RWPE2 (cell line): ENCODE measurements at regions not wholly inside any gene's neighbourhood (a gene's known extent, or its start where the extent isn't known, plus 50 kb on each side); places are given as distances from the start of the nearest gene placed in this dataset.
"Not testable (repeated sequence)": the region's sequence is repeated elsewhere in the genome, so short reads cannot be mapped to it uniquely, and the experiment has no call there.

Experiments
- ATAC-seq: fragments of 200-7000 bp; cut with Tn5 transposase; 3 replicates; pipeline ENCODE4 v1.9.1; 2021; ENCODE audit warnings: low read depth
- DNase-seq: peaks from one replicate; pipeline ENCODE4 v3.0.0-alpha.2; 2020; ENCODE audit warnings: low spot score
- H3K27ac ChIP-seq: fragments of 450-650 bp; 2 replicates; pipeline ENCODE4 v1.5.1; 2017; ENCODE audit warnings: mild to moderate bottlenecking; ENCODE audit not compliant: poor library complexity, severe bottlenecking
- H3K27me3 ChIP-seq: fragments of 250-450 bp; sonication (Bioruptor Pico); 2 replicates; pipeline ENCODE4 v1.5.1; 2021; ENCODE audit warnings: mild to moderate bottlenecking, moderate library complexity; ENCODE audit not compliant: insufficient read depth, poor library complexity, severe bottlenecking
- H3K36me3 ChIP-seq: fragments of 250-450 bp; sonication (Bioruptor Pico); 2 replicates; pipeline ENCODE4 v1.5.1; 2020; ENCODE audit warnings: low read depth, mild to moderate bottlenecking, moderate library complexity
- H3K4me1 ChIP-seq: fragments of 250-450 bp; sonication (Bioruptor Pico); 2 replicates; pipeline ENCODE4 v1.5.1; 2021; ENCODE audit warnings: mild to moderate bottlenecking, moderate library complexity; ENCODE audit not compliant: insufficient read depth, poor library complexity, severe bottlenecking
- H3K4me3 ChIP-seq: fragments of 250-450 bp; sonication (Bioruptor Pico); 2 replicates; pipeline ENCODE4 v1.5.1; 2021; ENCODE audit warnings: mild to moderate bottlenecking, moderate library complexity; ENCODE audit not compliant: severe bottlenecking
- H3K9me3 ChIP-seq: fragments of 250-450 bp; sonication (Bioruptor Pico); 2 replicates; pipeline ENCODE4 v1.5.1; 2021; ENCODE audit warnings: mild to moderate bottlenecking, moderate library complexity; ENCODE audit not compliant: severe bottlenecking
- CTCF ChIP-seq: fragments of 450-650 bp; IDR thresholded peaks from one replicate; pipeline ENCODE4 v1.5.1; 2017; ENCODE audit warnings: mild to moderate bottlenecking, moderate library complexity; ENCODE audit not compliant: poor library complexity, severe bottlenecking

GRCh38 chr1:232732344-232732910 is 72.8 kb upstream of the MAP10 start:
- Histone ChIP-seq H3K4me3 (no peak overlapping the region), H3K4me1 (no peaks in the 10 kb centered on the region)
- no peak for TF ChIP-seq CTCF

GRCh38 chr1:232737917-232738316 is 67.3 kb upstream of the MAP10 start:
- no peak overlapping the region for H3K27ac ChIP-seq
- H3K4me3 ChIP-seq, result no peak overlapping the region
- TF ChIP-seq CTCF, result no peak
- no peaks in the 10 kb centered on the region for H3K4me1 ChIP-seq
- ATAC-seq (no peak), DNase-seq (no peak)
- H3K36me3 ChIP-seq, result no peaks in the 10 kb centered on the region
- H3K27me3 ChIP-seq, result no peaks in the 10 kb centered on the region
- H3K9me3 ChIP-seq, result no peaks in the 10 kb centered on the region

More at GRCh38 chr1:232732344-232732910, 72.8 kb upstream of the MAP10 start:
- Histone ChIP-seq H3K9me3 (no peaks in the 10 kb centered on the region), H3K36me3 (no peaks in the 10 kb centered on the region), H3K27me3 (no peaks in the 10 kb centered on the region), H3K27ac (no peak overlapping the region)
- DNase-seq (no peak), ATAC-seq (no peak)

DNA sequence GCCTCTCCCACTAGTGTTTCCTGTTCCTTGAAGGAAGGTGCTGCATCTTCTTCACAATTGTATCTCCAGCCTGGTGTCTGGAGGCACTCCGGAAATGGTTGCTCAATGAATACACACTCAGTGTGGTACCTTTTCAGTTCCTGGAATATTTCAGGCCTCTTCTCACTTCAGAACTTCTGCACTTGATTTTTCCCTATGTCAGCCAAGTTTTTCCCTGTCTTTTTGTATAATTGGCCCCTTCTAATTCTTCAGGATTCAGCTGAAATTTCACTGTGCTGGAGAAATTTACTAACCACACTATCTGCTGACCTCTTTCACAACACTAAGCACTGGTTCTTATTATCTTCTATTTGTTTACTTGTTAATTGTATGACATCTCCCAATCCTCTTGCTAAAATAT is 61.2 kb upstream of the MAP10 start:
- DNase-seq (no peak), ATAC-seq (no peak)
- peaks cover 2% of the 10 kb centered on the region for H3K9me3 ChIP-seq

GRCh38 chr1:232744847-232745246 is 60.4 kb upstream of the MAP10 start:
- TF ChIP-seq CTCF, result no peak
- no peak for DNase-seq

More for the DNA sequence above, 61.2 kb upstream of the MAP10 start:
- H3K36me3 ChIP-seq, result no peaks in the 10 kb centered on the region
- TF ChIP-seq CTCF, result no peak
- no peaks in the 10 kb centered on the region for H3K27me3 ChIP-seq
- no peak overlapping the region for H3K4me3 ChIP-seq
- H3K27ac ChIP-seq, result no peak overlapping the region
- no peaks in the 10 kb centered on the region for H3K4me1 ChIP-seq

GRCh38 chr1:232745698-232746097 is 59.5 kb upstream of the MAP10 start:
- not testable (repeated sequence) for H3K36me3 ChIP-seq, H3K4me1 ChIP-seq, DNase-seq, H3K27ac ChIP-seq, H3K4me3 ChIP-seq, H3K27me3 ChIP-seq, H3K9me3 ChIP-seq, ATAC-seq

More at GRCh38 chr1:232744847-232745246, 60.4 kb upstream of the MAP10 start:
- Histone ChIP-seq H3K36me3 (no peaks in the 10 kb centered on the region), H3K4me1 (no peaks in the 10 kb centered on the region), H3K9me3 (peaks cover 6% of the 10 kb centered on the region), H3K27me3 (no peaks in the 10 kb centered on the region), H3K4me3 (no peak overlapping the region), H3K27ac (no peak overlapping the region)
- ATAC-seq, result no peak
